WTC11 (cell line): ENCODE measurements at regions not wholly inside any gene's neighbourhood (a gene's known extent, or its start where the extent isn't known, plus 50 kb on each side); places are given as distances from the start of the nearest gene placed in this dataset.

Experiments used
- ATAC-seq: fragments of 200-7000 bp; cut with Tn5 transposase; 2 replicates; pipeline ENCODE4 v1.10.0; 2021; ENCODE audit warnings: mild to moderate bottlenecking, moderate library complexity
- CTCF ChIA-PET: fragments of 300-600 bp; sonication (Branson Sonifier 250); formaldehyde crosslinking; loops from one replicate; lab custom pipeline; 2021; ENCODE audit warnings: antibody characterized with exemption; lab: Charles Lee
- POLR2A ChIA-PET: fragments of 350-600 bp; sonication (Branson Sonifier 250); formaldehyde crosslinking; loops from one replicate; lab custom pipeline; 2021; ENCODE audit warnings: antibody characterized with exemption; lab: Charles Lee
- DNase-seq: peaks from one replicate; pipeline ENCODE4 v3.0.0; 2021; ENCODE audit warnings: low spot score
- H3K27ac Mint-ChIP-seq: 2 replicates; pipeline ENCODE4 v1.8.0; 2021; ENCODE audit warnings: mixed read lengths
- H3K27me3 Mint-ChIP-seq: 2 replicates; pipeline ENCODE4 v1.8.0; 2021; ENCODE audit warnings: low read depth, mild to moderate bottlenecking, moderate library complexity, mixed read lengths
- H3K36me3 Mint-ChIP-seq: 2 replicates; pipeline ENCODE4 v1.8.0; 2021; ENCODE audit warnings: mixed read lengths
- H3K4me1 Mint-ChIP-seq: 2 replicates; pipeline ENCODE4 v1.8.0; 2022; ENCODE audit warnings: mixed read lengths
- H3K4me3 Mint-ChIP-seq: 2 replicates; pipeline ENCODE4 v1.8.0; 2021; ENCODE audit warnings: mild to moderate bottlenecking, moderate library complexity, mixed read lengths
- H3K9me3 Mint-ChIP-seq: 2 replicates; pipeline ENCODE4 v1.8.0; 2021; ENCODE audit warnings: mixed read lengths
- CREM ChIP-seq: sonication (generic); formaldehyde crosslinking; IDR thresholded peaks from 2 replicates; pipeline ENCODE4 v1.8.1; 2022; ENCODE audit warnings: mild to moderate bottlenecking, missing genetic modification reagents, moderate library complexity
- E2F1 ChIP-seq: sonication (generic); formaldehyde crosslinking; IDR thresholded peaks from 2 replicates; pipeline ENCODE4 v1.8.0; 2022; ENCODE audit warnings: mild to moderate bottlenecking, missing genetic modification reagents
- EMX1 ChIP-seq: fragments of 250-450 bp; sonication (Bioruptor Pico); IDR thresholded peaks from 2 replicates; pipeline ENCODE4 v1.8.0; 2021; ENCODE audit warnings: mild to moderate bottlenecking
- FOXK1 ChIP-seq: sonication (generic); formaldehyde crosslinking; IDR thresholded peaks from 2 replicates; pipeline ENCODE4 v1.8.0; 2022; ENCODE audit warnings: mild to moderate bottlenecking, moderate library complexity, missing genetic modification reagents
- HMGXB4 ChIP-seq: sonication (generic); formaldehyde crosslinking; IDR thresholded peaks from 2 replicates; pipeline ENCODE4 v1.8.1; 2023; ENCODE audit warnings: mild to moderate bottlenecking, moderate library complexity, missing genetic modification reagents
- IRF1 ChIP-seq: sonication (generic); formaldehyde crosslinking; IDR thresholded peaks from 2 replicates; pipeline ENCODE4 v1.8.0; 2023; ENCODE audit warnings: missing genetic modification reagents
- MLX ChIP-seq: sonication (generic); formaldehyde crosslinking; IDR thresholded peaks from 2 replicates; pipeline ENCODE4 v1.8.1; 2023; ENCODE audit warnings: mild to moderate bottlenecking, missing genetic modification reagents, moderate library complexity
- MXD4 ChIP-seq: fragments of 250-450 bp; sonication (Bioruptor Pico); IDR thresholded peaks from 2 replicates; pipeline ENCODE4 v1.8.0; 2021; ENCODE audit warnings: mild to moderate bottlenecking, moderate library complexity, borderline replicate concordance
- NFYB ChIP-seq: sonication (generic); formaldehyde crosslinking; conservative IDR thresholded peaks from 2 replicates; pipeline ENCODE4 v1.8.0; 2022; ENCODE audit warnings: low read depth, missing genetic modification reagents
- NR2C2 ChIP-seq: sonication (generic); formaldehyde crosslinking; IDR thresholded peaks from 2 replicates; pipeline ENCODE4 v1.8.0; 2022; ENCODE audit warnings: mild to moderate bottlenecking, missing genetic modification reagents
- NR3C1 ChIP-seq: sonication (generic); formaldehyde crosslinking; conservative IDR thresholded peaks from 2 replicates; pipeline ENCODE4 v1.8.1; 2023; ENCODE audit warnings: low read depth, mild to moderate bottlenecking, missing genetic modification reagents
- OVOL2 ChIP-seq: fragments of 250-450 bp; sonication (Bioruptor Pico); IDR thresholded peaks from 2 replicates; pipeline ENCODE4 v1.9.0; 2021; ENCODE audit warnings: mild to moderate bottlenecking, borderline replicate concordance
- SP1 ChIP-seq: sonication (generic); formaldehyde crosslinking; conservative IDR thresholded peaks from 2 replicates; pipeline ENCODE4 v1.8.1; 2022; ENCODE audit warnings: missing genetic modification reagents
- TCF7 ChIP-seq: sonication (generic); formaldehyde crosslinking; IDR thresholded peaks from 2 replicates; pipeline ENCODE4 v1.8.0; 2022; ENCODE audit warnings: mild to moderate bottlenecking, low read depth, missing genetic modification reagents, moderate library complexity
- TEAD1 ChIP-seq: sonication (generic); formaldehyde crosslinking; IDR thresholded peaks from 2 replicates; pipeline ENCODE4 v1.8.0; 2022; ENCODE audit warnings: mild to moderate bottlenecking, missing genetic modification reagents
- USF2 ChIP-seq: sonication (generic); formaldehyde crosslinking; IDR thresholded peaks from 2 replicates; pipeline ENCODE4 v1.8.1; 2023; ENCODE audit warnings: mild to moderate bottlenecking, missing genetic modification reagents, moderate library complexity
- ZBTB43 ChIP-seq: sonication (generic); formaldehyde crosslinking; IDR thresholded peaks from 2 replicates; pipeline ENCODE4 v1.8.1; 2023; ENCODE audit warnings: mild to moderate bottlenecking, missing genetic modification reagents
- ZMAT4 ChIP-seq: fragments of 250-450 bp; sonication (Bioruptor Pico); IDR thresholded peaks from 2 replicates; pipeline ENCODE4 v1.9.0; 2021; ENCODE audit warnings: mild to moderate bottlenecking
- ZNF232 ChIP-seq: sonication (generic); formaldehyde crosslinking; IDR thresholded peaks from 2 replicates; pipeline ENCODE4 v1.8.0; 2022; ENCODE audit warnings: mild to moderate bottlenecking, missing genetic modification reagents
- ZNF416 ChIP-seq: fragments of 250-450 bp; sonication (Bioruptor Pico); IDR thresholded peaks from 2 replicates; pipeline ENCODE4 v1.9.0; 2021; ENCODE audit warnings: mild to moderate bottlenecking, inconsistent platforms
- ZSCAN18 ChIP-seq: fragments of 250-450 bp; sonication (Bioruptor Pico); IDR thresholded peaks from 2 replicates; pipeline ENCODE4 v2.1.2; 2022; ENCODE audit warnings: mild to moderate bottlenecking, moderate library complexity

GRCh38 chr18:40469316-40469715 lies 1485.7 kb upstream of the PIK3C3 start (continued):
- TF ChIP-seq TEAD1 (CRISPR knock-in tag): no peak
- no peak for TF ChIP-seq NFYB (CRISPR knock-in tag)
- TF ChIP-seq EMX1 (CRISPR knock-in tag): no peak
- no peak for TF ChIP-seq ZNF416 (CRISPR knock-in tag)
- TF ChIP-seq FOXK1 (CRISPR knock-in tag): no peak
- TF ChIP-seq, all 79 proteins: peak for 0

- CTCF ChIA-PET: no interaction called here
- POLR2A ChIA-PET: no interaction called here
- no peak overlapping the region for H3K4me3 Mint-ChIP-seq
- no peak for TF ChIP-seq TCF7 (CRISPR knock-in tag)
- no peak for TF ChIP-seq NR2C2 (CRISPR knock-in tag)
- no peak for TF ChIP-seq OVOL2 (CRISPR knock-in tag)
- no peak for TF ChIP-seq E2F1 (CRISPR knock-in tag)
- H3K4me1 Mint-ChIP-seq: no peaks in the 10 kb centered on the region
- H3K27ac Mint-ChIP-seq: no peak overlapping the region
- H3K9me3 Mint-ChIP-seq: peaks cover 5% of the 10 kb centered on the region
- ATAC-seq (no peak), DNase-seq (no peak)
- no peaks in the 10 kb centered on the region for H3K27me3 Mint-ChIP-seq
- H3K36me3 Mint-ChIP-seq: peaks cover 3% of the 10 kb centered on the region; the same call in 1 of the 2 replicates
Observed at GRCh38 chr18:40464032-40464431, 1491.0 kb upstream of the PIK3C3 start.

GRCh38 chr18:40453903-40454302 lies 1501.1 kb upstream of the PIK3C3 start:
- no peak for TF ChIP-seq ZNF232 (CRISPR knock-in tag)
- no peak for TF ChIP-seq MXD4 (CRISPR knock-in tag)
- no peak for TF ChIP-seq NR3C1 (CRISPR knock-in tag)
- POLR2A ChIA-PET: interaction anchor here (0.6 kb wide), 1 partner anchor 194 kb away, joined by 3 read pairs; no protein-coding TSS in a partner anchor

GRCh38 chr18:40452599-40452998 lies 1502.4 kb upstream of the PIK3C3 start:
- no peaks in the 10 kb centered on the region for H3K36me3 Mint-ChIP-seq
- H3K4me3 Mint-ChIP-seq: no peak overlapping the region
- H3K27me3 Mint-ChIP-seq: no peaks in the 10 kb centered on the region
- CTCF ChIA-PET: no interaction called here
- peaks cover 4% of the 10 kb centered on the region for H3K4me1 Mint-ChIP-seq
- H3K27ac Mint-ChIP-seq: no peak overlapping the region
- no peak for TF ChIP-seq USF2 (CRISPR knock-in tag)
- no peak for TF ChIP-seq ZSCAN18 (CRISPR knock-in tag)
- TF ChIP-seq SP1: no peak
- no peak for TF ChIP-seq NR3C1 (CRISPR knock-in tag)
- no peak for TF ChIP-seq HMGXB4 (CRISPR knock-in tag)
- TF ChIP-seq ZMAT4: no peak
- TF ChIP-seq CREM (CRISPR knock-in tag): no peak
- no peak for TF ChIP-seq MLX (CRISPR knock-in tag)
- TF ChIP-seq ZBTB43: no peak
- TF ChIP-seq IRF1 (CRISPR knock-in tag): no peak
- no peaks in the 10 kb centered on the region for H3K9me3 Mint-ChIP-seq
- DNase-seq: no peak
- POLR2A ChIA-PET: no interaction called here
- ATAC-seq: no peak

More at GRCh38 chr18:40453903-40454302, 1501.1 kb upstream of the PIK3C3 start:
- Mint-ChIP-seq H3K27me3 (no peaks in the 10 kb centered on the region), H3K9me3 (no peaks in the 10 kb centered on the region), H3K4me3 (no peak overlapping the region), H3K27ac (no peak overlapping the region), H3K36me3 (no peaks in the 10 kb centered on the region), H3K4me1 (no peaks in the 10 kb centered on the region)
- ATAC-seq (no peak), DNase-seq (no peak)
- CTCF ChIA-PET: no interaction called here
